ENCODE measurements at regions not wholly inside any gene's neighbourhood (a gene's known extent, or its start where the extent isn't known, plus 50 kb on each side); places are given as distances from the start of the nearest gene placed in this dataset.

DNA sequence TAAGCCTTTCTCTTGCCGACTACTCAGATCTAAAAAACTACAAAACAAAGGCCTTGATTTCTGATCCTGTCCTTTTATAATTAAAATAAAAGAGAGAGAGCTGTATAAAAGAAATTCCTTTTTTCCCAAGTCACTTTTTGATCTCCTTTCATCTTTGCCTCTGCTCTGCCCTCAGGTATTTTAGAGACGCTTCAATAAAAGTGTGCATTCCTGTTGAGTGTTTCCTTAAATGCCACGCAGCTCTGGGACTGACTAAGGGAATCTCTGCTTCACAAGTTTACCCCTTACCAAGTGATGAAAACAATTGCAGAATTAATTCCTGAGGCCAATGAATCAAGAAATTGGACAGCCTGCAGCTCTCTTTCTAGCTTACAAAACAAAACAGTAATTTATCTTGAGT is 1109.8 kb downstream of the TMTC2 start (continued):
- TF ChIP-seq SUZ12 (IDR thresholded peaks at IDR 0.05; ENCODE audit: low read length), result no peak
- TF ChIP-seq, protein P1, sequence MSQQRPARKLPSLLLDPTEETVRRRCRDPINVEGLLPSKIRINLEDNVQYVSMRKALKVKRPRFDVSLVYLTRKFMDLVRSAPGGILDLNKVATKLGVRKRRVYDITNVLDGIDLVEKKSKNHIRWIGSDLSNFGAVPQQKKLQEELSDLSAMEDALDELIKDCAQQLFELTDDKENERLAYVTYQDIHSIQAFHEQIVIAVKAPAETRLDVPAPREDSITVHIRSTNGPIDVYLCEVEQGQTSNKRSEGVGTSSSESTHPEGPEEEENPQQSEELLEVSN (IDR thresholded peaks at IDR 0.05), result no peak
- TF ChIP-seq POLR2A (IDR thresholded peaks at IDR 0.05; ENCODE audit: control extremely low read depth in 1 of 2, low read depth in 2 of 2, low read length in 2 of 2), result no peak
- TF ChIP-seq TAF1 (IDR thresholded peaks at IDR 0.05; ENCODE audit: low read depth, low read length), result no peak
- no peak for TF ChIP-seq BRCA1 (IDR thresholded peaks at IDR 0.05; ENCODE audit: low read depth, low read length)

Data from H1 (cell line).